H9 (cell line): ENCODE measurements at regions not wholly inside any gene's neighbourhood (a gene's known extent, or its start where the extent isn't known, plus 50 kb on each side); places are given as distances from the start of the nearest gene placed in this dataset.

ENCODE experiments used
- DNase-seq: peaks from one replicate; pipeline ENCODE4 v3.0.0-alpha.2; 2017
- H2AFZ ChIP-seq: one replicate; pipeline ENCODE4 v1.6.1; 2013; ENCODE audit warnings: mild to moderate bottlenecking, low read length, control low read depth, moderate library complexity
- H2AK5ac ChIP-seq: 2 replicates; pipeline ENCODE4 v1.6.1; 2013; ENCODE audit warnings: low read length, control low read depth, mixed read lengths; ENCODE audit not compliant: insufficient read length
- H2BK120ac ChIP-seq: one replicate; pipeline ENCODE4 v1.6.1; 2013; ENCODE audit warnings: low read depth, mild to moderate bottlenecking, low read length, control low read depth, inconsistent platforms; ENCODE audit not compliant: poor library complexity, severe bottlenecking
- H2BK12ac ChIP-seq: 2 replicates; pipeline ENCODE4 v1.6.1; 2013; ENCODE audit warnings: low read length, control low read depth, mixed read lengths, low read depth; ENCODE audit not compliant: insufficient read length
- H2BK15ac ChIP-seq: 2 replicates; pipeline ENCODE4 v1.6.1; 2013; ENCODE audit warnings: low read depth, low read length, control low read depth
- H2BK20ac ChIP-seq: one replicate; pipeline ENCODE4 v1.6.1; 2013; ENCODE audit warnings: low read depth, mild to moderate bottlenecking, low read length, control low read depth, inconsistent platforms; ENCODE audit not compliant: poor library complexity, severe bottlenecking
- H2BK5ac ChIP-seq: 2 replicates; pipeline ENCODE4 v1.6.1; 2013; ENCODE audit warnings: low read length, control low read depth, mixed read lengths; ENCODE audit not compliant: insufficient read length
- H3K14ac ChIP-seq: 2 replicates; pipeline ENCODE4 v1.6.1; 2013; ENCODE audit warnings: low read length, control low read depth; ENCODE audit not compliant: insufficient read depth
- H3K18ac ChIP-seq: 2 replicates; pipeline ENCODE4 v1.6.1; 2013; ENCODE audit warnings: low read depth, mild to moderate bottlenecking, mixed read lengths, low read length, control low read depth; ENCODE audit not compliant: insufficient read length
- H3K23ac ChIP-seq: 2 replicates; pipeline ENCODE4 v1.6.1; 2013; ENCODE audit warnings: low read length, control low read depth, mixed read lengths, low read depth; ENCODE audit not compliant: insufficient read length
- H3K23me2 ChIP-seq: 2 replicates; pipeline ENCODE4 v1.6.1; 2013; ENCODE audit warnings: low read depth, mild to moderate bottlenecking, mixed read lengths, low read length, control low read depth; ENCODE audit not compliant: insufficient read length, poor library complexity, severe bottlenecking
- H3K27ac ChIP-seq: 2 replicates; pipeline ENCODE4 v1.5.1; 2013; ENCODE audit warnings: low read length, control low read depth, mixed read lengths, low read depth; ENCODE audit not compliant: insufficient read length
- H3K27me3 ChIP-seq: 2 replicates; pipeline ENCODE4 v1.6.1; 2013; ENCODE audit warnings: low read length, control low read depth, inconsistent platforms; ENCODE audit not compliant: insufficient read depth
- H3K4ac ChIP-seq: 2 replicates; pipeline ENCODE4 v1.6.1; 2013; ENCODE audit warnings: low read depth, mild to moderate bottlenecking, control low read depth, inconsistent platforms, low read length, moderate library complexity
- H3K4me1 ChIP-seq: 2 replicates; pipeline ENCODE4 v1.6.1; 2013; ENCODE audit warnings: low read length, control low read depth, inconsistent platforms; ENCODE audit not compliant: insufficient read depth
- H3K4me2 ChIP-seq: 2 replicates; pipeline ENCODE4 v1.6.1; 2013; ENCODE audit warnings: low read length, control low read depth, mixed read lengths; ENCODE audit not compliant: insufficient read length, insufficient read depth
- H3K56ac ChIP-seq: 2 replicates; pipeline ENCODE4 v1.6.1; 2013; ENCODE audit warnings: low read depth, mild to moderate bottlenecking, mixed read lengths, low read length, control low read depth; ENCODE audit not compliant: insufficient read length
- H3K79me1 ChIP-seq: 2 replicates; pipeline ENCODE4 v1.6.1; 2013; ENCODE audit warnings: low read depth, mild to moderate bottlenecking, moderate library complexity, low read length, control low read depth, inconsistent platforms; ENCODE audit not compliant: insufficient read depth, poor library complexity, severe bottlenecking
- H3K79me2 ChIP-seq: 2 replicates; pipeline ENCODE4 v1.6.1; 2013; ENCODE audit warnings: low read length, control low read depth, inconsistent platforms; ENCODE audit not compliant: insufficient read depth
- H3K9ac ChIP-seq: 2 replicates; pipeline ENCODE4 v1.6.1; 2013; ENCODE audit warnings: low read length, control low read depth, mixed read lengths; ENCODE audit not compliant: insufficient read length; ENCODE audit errors: extremely low read depth
- H3K9me3 ChIP-seq: one replicate; pipeline ENCODE4 v1.6.1; 2013; ENCODE audit warnings: low read depth, low read length, inconsistent platforms; ENCODE audit not compliant: control insufficient read depth
- H3T11ph ChIP-seq: one replicate; pipeline ENCODE4 v1.6.1; 2013; ENCODE audit warnings: mild to moderate bottlenecking, low read length, control low read depth, inconsistent platforms
- H4K20me1 ChIP-seq: one replicate; pipeline ENCODE4 v1.6.1; 2013; ENCODE audit not compliant: control insufficient read depth, insufficient read length, insufficient read depth
- H4K5ac ChIP-seq: 2 replicates; pipeline ENCODE4 v1.6.1; 2013; ENCODE audit warnings: low read depth, mild to moderate bottlenecking, mixed read lengths, low read length, control low read depth; ENCODE audit not compliant: insufficient read length
- H4K8ac ChIP-seq: replicated peaks from 2 replicates; pipeline ENCODE4 v1.6.1; 2013; ENCODE audit warnings: low read length, control low read depth, mixed read lengths, low read depth; ENCODE audit not compliant: insufficient read length
- H4K91ac ChIP-seq: 2 replicates; pipeline ENCODE4 v1.6.1; 2013; ENCODE audit warnings: low read depth, mild to moderate bottlenecking, moderate library complexity, mixed read lengths, low read length, control low read depth; ENCODE audit not compliant: insufficient read length
- H3K27ac Mint-ChIP-seq, 3 experiments: 2 replicates in 2 of 3; 3 replicates in 1 of 3; pipeline ENCODE4 v1.8.0; 2020 to 2021; ENCODE audit warnings: mixed read lengths in 3 of 3, mild to moderate bottlenecking in 1 of 3, moderate library complexity in 1 of 3
- H3K27me3 Mint-ChIP-seq: 2 replicates; pipeline ENCODE4 v1.8.0; 2021; ENCODE audit warnings: low read depth, mild to moderate bottlenecking, moderate library complexity, mixed read lengths
- H3K36me3 Mint-ChIP-seq, 3 experiments: 2 replicates in 2 of 3; 3 replicates in 1 of 3; pipeline ENCODE4 v1.8.0; 2020 to 2021; ENCODE audit warnings: low read depth in 3 of 3, mixed read lengths in 3 of 3; ENCODE audit not compliant: insufficient read depth in 1 of 3
- H3K4me1 Mint-ChIP-seq, 2 experiments: 2 replicates each; pipeline ENCODE4 v1.8.0; 2020; ENCODE audit warnings: mixed read lengths in 2 of 2
- H3K4me3 Mint-ChIP-seq, 2 experiments: 2 replicates in 1 of 2; 3 replicates in 1 of 2; pipeline ENCODE4 v1.8.0; 2020 to 2021; ENCODE audit warnings: mild to moderate bottlenecking in 2 of 2, mixed read lengths in 2 of 2, moderate library complexity in 1 of 2
- H3K9me3 Mint-ChIP-seq, 2 experiments: 2 replicates in 1 of 2; 3 replicates in 1 of 2; pipeline ENCODE4 v1.8.0; 2020; ENCODE audit warnings: mild to moderate bottlenecking in 2 of 2, mixed read lengths in 2 of 2, moderate library complexity in 1 of 2
- CTCF ChIP-seq: fragments of 200-600 bp; sonication (generic); conservative IDR thresholded peaks from 3 replicates; pipeline ENCODE4 v1.8.0; 2021; ENCODE audit warnings: antibody characterized with exemption, mild to moderate bottlenecking
- WGBS: extraction: QIAGEN DNeasy Blood & Tissue Kit; methylation state at CpG from one replicate; pipeline ENCODE4 v1.1.7; 2013; ENCODE audit warnings: missing lambda C conversion rate, low lambda C conversion rate, mixed read lengths; ENCODE audit not compliant: insufficient read length; ENCODE audit errors: extremely low coverage; 5-methylcytosine and 5-hydroxymethylcytosine counted together

- Mint-ChIP-seq H3K36me3 (peaks cover 3 to 19% (median 11%) of the 10 kb centered on the region in 3 experiments; a peak in 5 of 7 replicates), H3K27me3 (no peaks in the 10 kb centered on the region), H3K27ac (no peak overlapping the region), H3K9me3 (peaks cover 3 to 5% of the 10 kb centered on the region in 2 experiments; a peak in 4 of 5 replicates), H3K4me3 (no peak overlapping the region), H3K4me1 (0 out of 4 replicates have a peak, but pooled peaks cover 0 to 5% of the 10 kb centered on the region in 2 experiments)
- Histone ChIP-seq H2BK20ac (no peak overlapping the region), H2BK12ac (no peak overlapping the region), H3K4ac (no peak overlapping the region), H2BK15ac (no peak overlapping the region), H3K23ac (no peak overlapping the region), H3T11ph (no peak overlapping the region), H2AFZ (no peak overlapping the region), H4K5ac (no peak overlapping the region), H3K56ac (no peak overlapping the region), H3K79me2 (no peaks in the 10 kb centered on the region), H3K27me3 (no peaks in the 10 kb centered on the region), H3K14ac (no peak overlapping the region), H3K79me1 (no peaks in the 10 kb centered on the region), H3K4me2 (no peak overlapping the region), H3K4me1 (no peaks in the 10 kb centered on the region), H2BK5ac (no peak overlapping the region), H3K27ac (no peak overlapping the region), H4K8ac (no peak overlapping the region), H3K18ac (no peak overlapping the region), H2AK5ac (no peak overlapping the region), H2BK120ac (no peak overlapping the region), H4K20me1 (no peaks in the 10 kb centered on the region), H4K91ac (no peak overlapping the region), H3K9ac (no peak overlapping the region), H3K23me2 (no peaks in the 10 kb centered on the region), H3K9me3 (no peaks in the 10 kb centered on the region)
- WGBS, result no CpG with 5 or more reads among the region's 5 CpGs
- no peak for TF ChIP-seq CTCF
- DNase-seq, result no peak
Measured at GRCh38 chr6:167426651-167427050, 101.8 kb downstream of the TTLL2 start.
